WTC11 (cell line): ENCODE measurements at regions not wholly inside any gene's neighbourhood (a gene's known extent, or its start where the extent isn't known, plus 50 kb on each side); places are given as distances from the start of the nearest gene placed in this dataset.

Source experiments
- ATF3 ChIP-seq: sonication (generic); formaldehyde crosslinking; conservative IDR thresholded peaks from 2 replicates; pipeline ENCODE4 v1.8.1; 2022; ENCODE audit warnings: mild to moderate bottlenecking, missing genetic modification reagents
- CREM ChIP-seq: sonication (generic); formaldehyde crosslinking; IDR thresholded peaks from 2 replicates; pipeline ENCODE4 v1.8.1; 2022; ENCODE audit warnings: mild to moderate bottlenecking, missing genetic modification reagents, moderate library complexity
- CTCF ChIP-seq: fragments of 200-600 bp; IDR thresholded peaks from 2 replicates; pipeline ENCODE4 v1.8.0; 2022; ENCODE audit warnings: antibody characterized with exemption
- ELF4 ChIP-seq: sonication (generic); formaldehyde crosslinking; IDR thresholded peaks from 2 replicates; pipeline ENCODE4 v1.8.1; 2022; ENCODE audit warnings: low read depth, mild to moderate bottlenecking, moderate library complexity, missing genetic modification reagents
- JUN ChIP-seq: sonication (generic); formaldehyde crosslinking; IDR thresholded peaks from 2 replicates; pipeline ENCODE4 v1.8.0; 2023; ENCODE audit warnings: mild to moderate bottlenecking, missing genetic modification reagents
- MAX ChIP-seq: sonication (generic); formaldehyde crosslinking; IDR thresholded peaks from 2 replicates; pipeline ENCODE4 v1.8.0; 2022; ENCODE audit warnings: mild to moderate bottlenecking, missing genetic modification reagents
- MLX ChIP-seq: sonication (generic); formaldehyde crosslinking; IDR thresholded peaks from 2 replicates; pipeline ENCODE4 v1.8.1; 2023; ENCODE audit warnings: mild to moderate bottlenecking, missing genetic modification reagents, moderate library complexity
- NFYB ChIP-seq: sonication (generic); formaldehyde crosslinking; conservative IDR thresholded peaks from 2 replicates; pipeline ENCODE4 v1.8.0; 2022; ENCODE audit warnings: low read depth, missing genetic modification reagents
- PRRX2 ChIP-seq: fragments of 250-450 bp; sonication (Bioruptor Pico); IDR thresholded peaks from 2 replicates; pipeline ENCODE4 v1.8.0; 2021; ENCODE audit warnings: mild to moderate bottlenecking
- RELA ChIP-seq: sonication (generic); formaldehyde crosslinking; IDR thresholded peaks from 2 replicates; pipeline ENCODE4 v1.8.1; 2022; ENCODE audit warnings: missing genetic modification reagents, mild to moderate bottlenecking, borderline replicate concordance
- TEAD4 ChIP-seq: sonication (generic); formaldehyde crosslinking; IDR thresholded peaks from 2 replicates; pipeline ENCODE4 v1.8.0; 2022; ENCODE audit warnings: mild to moderate bottlenecking, missing genetic modification reagents
- ZNF121 ChIP-seq: sonication (generic); formaldehyde crosslinking; IDR thresholded peaks from 2 replicates; pipeline ENCODE4 v1.8.0; 2023; ENCODE audit warnings: missing genetic modification reagents
- TF ChIP-seq, protein P1 (sequence below): sonication (generic); formaldehyde crosslinking; IDR thresholded peaks from 2 replicates; pipeline ENCODE4 v1.8.0; 2022; ENCODE audit warnings: mild to moderate bottlenecking, missing genetic modification reagents
- TF ChIP-seq, protein P2 (sequence below): sonication (generic); formaldehyde crosslinking; IDR thresholded peaks from 2 replicates; pipeline ENCODE4 v1.8.1; 2023; ENCODE audit warnings: mild to moderate bottlenecking, moderate library complexity, missing genetic modification reagents

GRCh38 chr6:67646550-67646949, 988.5 kb upstream of the ADGRB3 start:
- TF ChIP-seq CTCF (no peak), MAX (no peak), NFYB (CRISPR knock-in tag) (no peak), ELF4 (no peak), JUN (CRISPR knock-in tag) (no peak), RELA (CRISPR knock-in tag) (no peak), TEAD4 (no peak), CREM (no peak), MLX (CRISPR knock-in tag) (no peak), ZNF121 (CRISPR knock-in tag) (no peak), ATF3 (CRISPR knock-in tag) (no peak), PRRX2 (no peak)
- TF ChIP-seq, protein P1, sequence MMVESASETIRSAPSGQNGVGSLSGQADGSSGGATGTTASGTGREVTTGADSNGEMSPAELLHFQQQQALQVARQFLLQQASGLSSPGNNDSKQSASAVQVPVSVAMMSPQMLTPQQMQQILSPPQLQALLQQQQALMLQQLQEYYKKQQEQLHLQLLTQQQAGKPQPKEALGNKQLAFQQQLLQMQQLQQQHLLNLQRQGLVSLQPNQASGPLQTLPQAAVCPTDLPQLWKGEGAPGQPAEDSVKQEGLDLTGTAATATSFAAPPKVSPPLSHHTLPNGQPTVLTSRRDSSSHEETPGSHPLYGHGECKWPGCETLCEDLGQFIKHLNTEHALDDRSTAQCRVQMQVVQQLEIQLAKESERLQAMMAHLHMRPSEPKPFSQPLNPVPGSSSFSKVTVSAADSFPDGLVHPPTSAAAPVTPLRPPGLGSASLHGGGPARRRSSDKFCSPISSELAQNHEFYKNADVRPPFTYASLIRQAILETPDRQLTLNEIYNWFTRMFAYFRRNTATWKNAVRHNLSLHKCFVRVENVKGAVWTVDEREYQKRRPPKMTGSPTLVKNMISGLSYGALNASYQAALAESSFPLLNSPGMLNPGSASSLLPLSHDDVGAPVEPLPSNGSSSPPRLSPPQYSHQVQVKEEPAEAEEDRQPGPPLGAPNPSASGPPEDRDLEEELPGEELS (CRISPR knock-in tag) = no peak
- TF ChIP-seq, protein P2, sequence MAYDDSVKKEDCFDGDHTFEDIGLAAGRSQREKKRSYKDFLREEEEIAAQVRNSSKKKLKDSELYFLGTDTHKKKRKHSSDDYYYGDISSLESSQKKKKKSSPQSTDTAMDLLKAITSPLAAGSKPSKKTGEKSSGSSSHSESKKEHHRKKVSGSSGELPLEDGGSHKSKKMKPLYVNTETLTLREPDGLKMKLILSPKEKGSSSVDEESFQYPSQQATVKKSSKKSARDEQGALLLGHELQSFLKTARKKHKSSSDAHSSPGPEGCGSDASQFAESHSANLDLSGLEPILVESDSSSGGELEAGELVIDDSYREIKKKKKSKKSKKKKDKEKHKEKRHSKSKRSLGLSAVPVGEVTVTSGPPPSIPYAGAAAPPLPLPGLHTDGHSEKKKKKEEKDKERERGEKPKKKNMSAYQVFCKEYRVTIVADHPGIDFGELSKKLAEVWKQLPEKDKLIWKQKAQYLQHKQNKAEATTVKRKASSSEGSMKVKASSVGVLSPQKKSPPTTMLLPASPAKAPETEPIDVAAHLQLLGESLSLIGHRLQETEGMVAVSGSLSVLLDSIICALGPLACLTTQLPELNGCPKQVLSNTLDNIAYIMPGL = no peak
